HepG2 (cell line): ENCODE measurements at regions not wholly inside any gene's neighbourhood (a gene's known extent, or its start where the extent isn't known, plus 50 kb on each side); places are given as distances from the start of the nearest gene placed in this dataset.

Experiments
- ATAC-seq: fragments of 200-7000 bp; cut with Tn5 transposase; 3 replicates; pipeline ENCODE4 v1.9.1; 2020; ENCODE audit warnings: mild to moderate bottlenecking, moderate library complexity
- BruUV-seq: library from RNA; stranded (reverse); fragments of 400-500 nt; replicated peaks from 2 replicates; lab custom pipeline; 2021; lab: Mats Ljungman, UMichigan
- CTCF ChIA-PET: fragments of 300-600 bp; formaldehyde crosslinking; extraction: SDS; loops from one replicate; lab custom pipeline; 2021; ENCODE audit warnings: low total read pairs, inconsistent platforms, low intra/inter-chr PET ratio; lab: Yijun Ruan, JAX
- POLR2A ChIA-PET: fragments of 350-600 bp; sonication (Branson Sonifier 250); formaldehyde crosslinking; loops from one replicate; lab custom pipeline; 2020; ENCODE audit warnings: antibody characterized with exemption, inconsistent platforms; lab: Yijun Ruan, JAX
- DNase-seq: peaks from one replicate; pipeline ENCODE4 v3.0.0-alpha.2; 2015; ENCODE audit warnings: low spot score
- FAIRE-seq: peaks from 3 replicates; lab custom pipeline; 2011; peaks lifted over from hg19 to GRCh38; lab: Jason Lieb, UNC
- H2AFZ ChIP-seq: one replicate; pipeline ENCODE4 v1.6.1; 2011; ENCODE audit warnings: low read length, inconsistent platforms
- H3K27ac ChIP-seq: fragments of 300-600 bp; 3 replicates; pipeline ENCODE4 v1.8.0; 2011; ENCODE audit warnings: mixed run types, mild to moderate bottlenecking, mixed read lengths, low read length, inconsistent platforms; ENCODE audit not compliant: insufficient read depth; ENCODE audit errors: extremely low read length
- H3K27me3 ChIP-seq, 2 experiments: fragments of 200-600 bp in 1 of 2; 2 replicates in 1 of 2; 3 replicates in 1 of 2; pipeline versions ENCODE4 v1.6.0 to v1.8.0; 2011; ENCODE audit warnings: low read length in 2 of 2, mild to moderate bottlenecking in 2 of 2, moderate library complexity in 2 of 2, inconsistent platforms in 1 of 2; ENCODE audit not compliant: insufficient read depth in 2 of 2, control insufficient read depth in 1 of 2
- H3K36me3 ChIP-seq, 2 experiments: fragments of 200-600 bp in 1 of 2; replicated peaks in 1 of 2; 2 replicates in 1 of 2; 3 replicates in 1 of 2; pipeline versions ENCODE4 v1.5.1 to v1.8.0; 2011; ENCODE audit warnings: low read length in 2 of 2, inconsistent platforms in 1 of 2; ENCODE audit not compliant: insufficient read depth in 2 of 2, control insufficient read depth in 1 of 2
- H3K4me1 ChIP-seq: 2 replicates; pipeline ENCODE4 v1.5.1; 2012; ENCODE audit warnings: low read length, inconsistent platforms; ENCODE audit not compliant: insufficient read depth
- H3K4me2 ChIP-seq: 2 replicates; pipeline ENCODE4 v1.6.0; 2011; ENCODE audit warnings: low read depth, low read length, inconsistent platforms
- H3K4me3 ChIP-seq, 3 experiments: fragments of 200-600 bp in 1 of 3; sonication (generic), shearing (Covaris generic) in 1 of 3; replicated peaks in 1 of 3; 2 replicates each; pipeline ENCODE4 v1.5.1; 2011 to 2016; ENCODE audit warnings: low read length in 3 of 3, inconsistent platforms in 2 of 3, low read depth in 2 of 3, mild to moderate bottlenecking in 2 of 3, control low read depth in 1 of 3, mixed read lengths in 1 of 3; ENCODE audit not compliant: insufficient read depth in 1 of 3
- H3K79me2 ChIP-seq: one replicate; pipeline ENCODE4 v1.6.1; 2011; ENCODE audit warnings: low read length, inconsistent platforms; ENCODE audit not compliant: insufficient read depth
- H3K9ac ChIP-seq: 2 replicates; pipeline ENCODE4 v1.6.0; 2011; ENCODE audit warnings: mild to moderate bottlenecking, low read depth, low read length, inconsistent platforms; ENCODE audit not compliant: insufficient read depth
- H3K9me3 ChIP-seq: 2 replicates; pipeline ENCODE4 v1.5.1; 2012; ENCODE audit warnings: mild to moderate bottlenecking, low read length
- H4K20me1 ChIP-seq: 2 replicates; pipeline ENCODE4 v1.6.0; 2011; ENCODE audit warnings: inconsistent platforms, mild to moderate bottlenecking, low read length, moderate library complexity; ENCODE audit not compliant: insufficient read depth
- CTCF ChIP-seq: sonication (generic); formaldehyde crosslinking; IDR thresholded peaks from 2 replicates; pipeline ENCODE4 v1.5.0; 2020; ENCODE audit warnings: mild to moderate bottlenecking, missing genetic modification reagents, moderate library complexity
- HNF4A ChIP-seq: sonication (generic); formaldehyde crosslinking; IDR thresholded peaks from 2 replicates; pipeline ENCODE4 v1.4.0; 2020; ENCODE audit warnings: missing genetic modification reagents
- RAD21 ChIP-seq: fragments of 450-650 bp; formaldehyde crosslinking; IDR thresholded peaks from 2 replicates; pipeline ENCODE4 v1.5.0; 2020; ENCODE audit warnings: mild to moderate bottlenecking
- REL ChIP-seq: sonication (generic); formaldehyde crosslinking; conservative IDR thresholded peaks from 2 replicates; pipeline ENCODE4 v1.8.0; 2022; ENCODE audit warnings: mild to moderate bottlenecking, missing genetic modification reagents, moderate library complexity
- SKIL ChIP-seq: sonication (generic); formaldehyde crosslinking; IDR thresholded peaks from 2 replicates; pipeline ENCODE4 v1.8.0; 2022; ENCODE audit warnings: missing genetic modification reagents, mild to moderate bottlenecking, moderate library complexity, borderline replicate concordance
- SMC3 ChIP-seq: IDR thresholded peaks from 2 replicates; pipeline ENCODE4 v1.6.1; 2011; ENCODE audit warnings: low read length, improper control_type of control experiment
- SP5 ChIP-seq: IDR thresholded peaks from 2 replicates; pipeline ENCODE4 v1.6.1; 2016; ENCODE audit warnings: low read depth, borderline replicate concordance
- STAG1 ChIP-seq: sonication (generic); formaldehyde crosslinking; IDR thresholded peaks from 2 replicates; pipeline ENCODE4 v1.4.0; 2020; ENCODE audit warnings: missing genetic modification reagents
- ZNF407 ChIP-seq: sonication (generic); formaldehyde crosslinking; IDR thresholded peaks from one replicate; pipeline ENCODE4 v1.5.1; 2020; ENCODE audit warnings: mild to moderate bottlenecking, missing genetic modification reagents; ENCODE audit errors: not compliant biosample characterization
- ZNF567 ChIP-seq: sonication (generic); formaldehyde crosslinking; IDR thresholded peaks from 2 replicates; pipeline ENCODE4 v1.8.1; 2023; ENCODE audit warnings: mild to moderate bottlenecking, missing genetic modification reagents, borderline replicate concordance
- WGBS: methylation state at CpG from one replicate; pipeline ENCODE4 v1.1.6; 2017; ENCODE audit warnings: low lambda C conversion rate; 5-methylcytosine and 5-hydroxymethylcytosine counted together
- in situ Hi-C: cut with HindIII; loops from 2 replicates; pipeline ENCODE4 v1.10.0; 2017; ENCODE audit warnings: low pct_unique_long_range_greater_than_20kb; ENCODE audit not compliant: extremely low pct_ligation_motif_present
- intact Hi-C: fragments of 100-400 bp; cut with micrococcal nuclease; formaldehyde crosslinking; loops from one replicate; pipeline ENCODE4 v1.10.0; 2022; ENCODE audit not compliant: unreplicated experiment

GRCh38 chr1:38241594-38242334, 195.2 kb upstream of the POU3F1 start:
- no peaks in the 10 kb centered on the region for H4K20me1 ChIP-seq
- no peak overlapping the region for H3K9ac ChIP-seq
- no peak overlapping the region for H2AFZ ChIP-seq
- FAIRE-seq (no peak), ATAC-seq (peak; percentile 67), DNase-seq (peak; percentile 6)
- H3K4me2 ChIP-seq = no peak overlapping the region
- no peaks in the 10 kb centered on the region for H3K36me3 ChIP-seq
- in situ Hi-C loops (no loop called here), intact Hi-C loops (loop anchor here (10.0 kb wide), 1 partner anchor 573 kb away; no protein-coding TSS in a partner anchor)
- H3K27me3 ChIP-seq = peaks cover 2 to 7% of the 10 kb centered on the region in 2 experiments; a peak in 2 of 5 replicates
- H3K9me3 ChIP-seq = no peaks in the 10 kb centered on the region
- BruUV-seq = no TSS peak
- H3K27ac ChIP-seq = no peak overlapping the region
- CTCF ChIA-PET = interaction anchor here (1.1 kb wide), 1 partner anchor 345 kb away, joined by 3 read pairs; no protein-coding TSS in a partner anchor
- no peak overlapping the region for H3K4me3 ChIP-seq
- POLR2A ChIA-PET = no interaction called here
- TF ChIP-seq STAG1 = peak; percentile 58
- peak; percentile 61 for TF ChIP-seq HNF4A
- no peak for TF ChIP-seq ZNF567 (CRISPR knock-in tag)
- TF ChIP-seq RAD21 (CRISPR knock-in tag) = 0 out of 2 replicates have a peak, but pooled peaks have one; percentile 35
- no peak for TF ChIP-seq SP5 (CRISPR knock-in tag)
- no peak for TF ChIP-seq ZNF407 (CRISPR knock-in tag)
- TF ChIP-seq SKIL = no peak
- peak; percentile 57 for TF ChIP-seq CTCF
- peak; percentile 18; the same call in 1 of the 2 replicates for TF ChIP-seq SMC3
- no peak for TF ChIP-seq REL (CRISPR knock-in tag)
- H3K4me1 ChIP-seq = peaks cover 19% of the 10 kb centered on the region
- H3K79me2 ChIP-seq = no peaks in the 10 kb centered on the region
- WGBS = 18% methylated on average over 6 of the region's 6 CpGs
